Neural progenitor cell (in vitro differentiated cells): ENCODE measurements at regions not wholly inside any gene's neighbourhood (a gene's known extent, or its start where the extent isn't known, plus 50 kb on each side); places are given as distances from the start of the nearest gene placed in this dataset.

Experiments
- DNase-seq: peaks from one replicate; pipeline ENCODE4 v3.0.0-alpha.2; 2016; ENCODE audit warnings: low spot score
- H2AFZ ChIP-seq: fragments of 200-600 bp; sonication (generic); replicated peaks from 2 replicates; pipeline ENCODE4 v1.6.1; 2016; ENCODE audit warnings: antibody characterized with exemption
- H3F3A ChIP-seq: fragments of 200-600 bp; sonication (generic); 2 replicates; pipeline ENCODE4 v1.6.1; 2016; ENCODE audit warnings: antibody characterized with exemption, low read depth
- H3K27ac ChIP-seq: fragments of 200-600 bp; sonication (generic); 2 replicates; pipeline ENCODE4 v1.5.1; 2016; ENCODE audit warnings: mild to moderate bottlenecking
- H3K27me3 ChIP-seq: fragments of 200-600 bp; sonication (generic); 2 replicates; pipeline ENCODE4 v1.6.1; 2016; ENCODE audit warnings: mild to moderate bottlenecking, moderate library complexity
- H3K36me3 ChIP-seq: fragments of 200-600 bp; sonication (generic); 2 replicates; pipeline ENCODE4 v1.5.1; 2016
- H3K4me1 ChIP-seq: fragments of 200-600 bp; sonication (generic); 2 replicates; pipeline ENCODE4 v1.6.1; 2016; ENCODE audit warnings: mixed run types
- H3K4me2 ChIP-seq: fragments of 200-600 bp; sonication (generic); 2 replicates; pipeline ENCODE4 v1.6.1; 2016
- H3K4me3 ChIP-seq: fragments of 200-600 bp; sonication (generic); 2 replicates; pipeline ENCODE4 v1.5.1; 2016
- H3K79me2 ChIP-seq: fragments of 200-600 bp; sonication (generic); 2 replicates; pipeline ENCODE4 v1.6.1; 2016; ENCODE audit warnings: low read depth
- H3K9ac ChIP-seq: fragments of 200-600 bp; sonication (generic); 2 replicates; pipeline ENCODE4 v1.6.1; 2016
- H3K9me3 ChIP-seq: fragments of 200-600 bp; sonication (generic); 2 replicates; pipeline ENCODE4 v1.5.1; 2016; ENCODE audit warnings: low read depth
- H4K20me1 ChIP-seq: fragments of 200-600 bp; sonication (generic); 2 replicates; pipeline ENCODE4 v1.6.1; 2016; ENCODE audit warnings: low read depth
- H3K27ac Mint-ChIP-seq: 3 replicates; pipeline ENCODE4 v1.8.0; 2021; ENCODE audit warnings: mixed read lengths
- H3K27me3 Mint-ChIP-seq: 2 replicates; pipeline ENCODE4 v1.8.0; 2022; ENCODE audit warnings: low read depth, mild to moderate bottlenecking, inconsistent platforms, moderate library complexity, mixed read lengths; ENCODE audit not compliant: insufficient read depth
- H3K36me3 Mint-ChIP-seq: 3 replicates; pipeline ENCODE4 v1.8.0; 2021; ENCODE audit warnings: mixed read lengths
- H3K4me1 Mint-ChIP-seq: 3 replicates; pipeline ENCODE4 v1.8.0; 2021; ENCODE audit warnings: mixed read lengths
- H3K4me3 Mint-ChIP-seq: 3 replicates; pipeline ENCODE4 v1.8.0; 2021; ENCODE audit warnings: mild to moderate bottlenecking, moderate library complexity, mixed read lengths
- H3K9me3 Mint-ChIP-seq: 3 replicates; pipeline ENCODE4 v1.8.0; 2020; ENCODE audit warnings: mixed read lengths
- EZH2 ChIP-seq: fragments of 200-600 bp; sonication (generic); IDR thresholded peaks from 2 replicates; pipeline ENCODE4 v1.6.1; 2017; ENCODE audit warnings: antibody characterized with exemption, mild to moderate bottlenecking, moderate library complexity
- EZH2phosphoT487 ChIP-seq: fragments of 200-600 bp; sonication (generic); IDR thresholded peaks from 2 replicates; pipeline ENCODE4 v1.6.1; 2017; ENCODE audit warnings: antibody characterized with exemption
- TF ChIP-seq, protein P1 (sequence below): fragments of 200-600 bp; sonication (generic); IDR thresholded peaks from 2 replicates; pipeline ENCODE4 v1.5.1; 2017; ENCODE audit warnings: antibody characterized with exemption, mild to moderate bottlenecking

DNA sequence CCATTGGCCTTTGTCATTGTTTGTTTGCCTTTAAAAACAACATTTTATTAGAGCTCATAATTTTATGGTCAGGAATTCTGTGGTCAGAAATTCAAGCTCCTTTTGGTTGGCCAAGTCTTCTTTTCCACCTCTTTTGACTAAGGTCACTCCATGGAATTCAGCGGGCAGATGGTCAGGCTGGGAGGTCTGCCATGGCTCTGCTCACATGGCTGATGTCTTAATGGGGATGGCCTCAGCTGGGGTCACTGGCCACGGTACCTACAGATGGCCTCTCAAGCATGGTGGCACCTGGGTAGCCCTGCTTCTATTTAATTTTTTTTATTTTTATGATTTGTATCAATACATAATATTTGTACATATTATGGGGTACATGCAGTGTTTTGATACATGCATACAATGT is 360.8 kb upstream of the MCTP2 start:
- no peak overlapping the region for H3K27ac Mint-ChIP-seq
- no peaks in the 10 kb centered on the region for H3K36me3 Mint-ChIP-seq
- H3K4me1 ChIP-seq: no peaks in the 10 kb centered on the region
- H3K79me2 ChIP-seq: no peaks in the 10 kb centered on the region
- H3K4me3 Mint-ChIP-seq: no peak overlapping the region
- H3K4me2 ChIP-seq: no peak overlapping the region
- no peaks in the 10 kb centered on the region for H3K9me3 Mint-ChIP-seq
- H3K27ac ChIP-seq: no peak overlapping the region
- no peak overlapping the region for H3K4me3 ChIP-seq
- no peaks in the 10 kb centered on the region for H3K27me3 Mint-ChIP-seq
- H3K36me3 ChIP-seq: no peaks in the 10 kb centered on the region
- H4K20me1 ChIP-seq: no peaks in the 10 kb centered on the region
- TF ChIP-seq EZH2phosphoT487: no peak
- no peak for TF ChIP-seq EZH2
- TF ChIP-seq, protein P1, sequence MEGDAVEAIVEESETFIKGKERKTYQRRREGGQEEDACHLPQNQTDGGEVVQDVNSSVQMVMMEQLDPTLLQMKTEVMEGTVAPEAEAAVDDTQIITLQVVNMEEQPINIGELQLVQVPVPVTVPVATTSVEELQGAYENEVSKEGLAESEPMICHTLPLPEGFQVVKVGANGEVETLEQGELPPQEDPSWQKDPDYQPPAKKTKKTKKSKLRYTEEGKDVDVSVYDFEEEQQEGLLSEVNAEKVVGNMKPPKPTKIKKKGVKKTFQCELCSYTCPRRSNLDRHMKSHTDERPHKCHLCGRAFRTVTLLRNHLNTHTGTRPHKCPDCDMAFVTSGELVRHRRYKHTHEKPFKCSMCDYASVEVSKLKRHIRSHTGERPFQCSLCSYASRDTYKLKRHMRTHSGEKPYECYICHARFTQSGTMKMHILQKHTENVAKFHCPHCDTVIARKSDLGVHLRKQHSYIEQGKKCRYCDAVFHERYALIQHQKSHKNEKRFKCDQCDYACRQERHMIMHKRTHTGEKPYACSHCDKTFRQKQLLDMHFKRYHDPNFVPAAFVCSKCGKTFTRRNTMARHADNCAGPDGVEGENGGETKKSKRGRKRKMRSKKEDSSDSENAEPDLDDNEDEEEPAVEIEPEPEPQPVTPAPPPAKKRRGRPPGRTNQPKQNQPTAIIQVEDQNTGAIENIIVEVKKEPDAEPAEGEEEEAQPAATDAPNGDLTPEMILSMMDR: no peak
- H3F3A ChIP-seq: no peaks in the 10 kb centered on the region
- no peak overlapping the region for H3K9ac ChIP-seq
- H3K9me3 ChIP-seq: no peaks in the 10 kb centered on the region
- no peaks in the 10 kb centered on the region for H3K27me3 ChIP-seq
- DNase-seq: no peak
- no peaks in the 10 kb centered on the region for H3K4me1 Mint-ChIP-seq
- no peak overlapping the region for H2AFZ ChIP-seq

DNA sequence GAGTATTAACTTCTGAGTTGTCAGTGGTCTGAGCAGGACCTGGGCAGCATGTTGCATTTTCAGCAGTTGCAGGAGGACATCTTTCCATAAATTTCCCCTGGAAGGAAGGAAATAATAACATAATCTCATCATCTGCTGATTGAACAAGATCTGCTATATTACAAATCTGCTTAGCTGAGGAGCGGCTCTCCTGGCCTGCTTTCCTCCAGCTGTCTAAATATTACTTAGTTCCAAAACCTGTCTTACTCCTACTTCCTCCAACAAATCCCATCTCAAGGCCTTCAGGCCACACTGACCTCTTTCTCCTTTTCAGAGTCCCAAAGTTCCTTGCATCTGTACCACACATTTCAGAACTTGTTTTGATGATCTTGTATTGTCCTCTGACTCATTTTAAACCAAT is 364.4 kb upstream of the MCTP2 start:
- Histone ChIP-seq H3K9ac (no peak overlapping the region), H3K27me3 (no peaks in the 10 kb centered on the region), H3K4me3 (no peak overlapping the region), H4K20me1 (no peaks in the 10 kb centered on the region), H3K4me1 (no peaks in the 10 kb centered on the region), H3K27ac (no peak overlapping the region), H3K9me3 (no peaks in the 10 kb centered on the region), H2AFZ (no peak overlapping the region), H3K79me2 (no peaks in the 10 kb centered on the region), H3F3A (no peaks in the 10 kb centered on the region), H3K4me2 (no peak overlapping the region), H3K36me3 (no peaks in the 10 kb centered on the region)
- no peaks in the 10 kb centered on the region for H3K36me3 Mint-ChIP-seq
- no peaks in the 10 kb centered on the region for H3K4me1 Mint-ChIP-seq
- H3K27me3 Mint-ChIP-seq: no peaks in the 10 kb centered on the region
- no peak overlapping the region for H3K27ac Mint-ChIP-seq
- no peak for DNase-seq
- TF ChIP-seq, protein P1: no peak
- TF ChIP-seq EZH2 (no peak), EZH2phosphoT487 (no peak)
- no peak overlapping the region for H3K4me3 Mint-ChIP-seq
- H3K9me3 Mint-ChIP-seq: no peaks in the 10 kb centered on the region

DNA sequence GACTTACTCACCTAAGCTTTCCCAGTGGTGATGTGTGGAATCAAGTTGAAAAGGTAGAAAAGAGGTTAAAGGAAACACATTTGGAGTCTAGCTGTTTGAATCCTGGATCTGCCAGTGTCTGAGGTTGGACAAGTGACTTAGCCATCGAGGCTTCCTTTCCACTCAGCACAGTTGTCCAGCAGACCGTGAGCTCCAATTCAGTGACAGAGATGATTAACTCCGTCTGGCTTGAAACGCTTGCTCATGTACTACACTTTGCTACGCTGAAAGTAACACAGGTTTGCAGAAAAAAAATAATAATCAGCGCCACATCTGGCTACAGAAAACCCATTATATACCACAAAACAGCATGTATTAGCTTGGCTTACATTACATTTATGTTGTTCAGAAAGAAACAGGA is 364.9 kb upstream of the MCTP2 start:
- no peak overlapping the region for H3K4me3 Mint-ChIP-seq

DNA sequence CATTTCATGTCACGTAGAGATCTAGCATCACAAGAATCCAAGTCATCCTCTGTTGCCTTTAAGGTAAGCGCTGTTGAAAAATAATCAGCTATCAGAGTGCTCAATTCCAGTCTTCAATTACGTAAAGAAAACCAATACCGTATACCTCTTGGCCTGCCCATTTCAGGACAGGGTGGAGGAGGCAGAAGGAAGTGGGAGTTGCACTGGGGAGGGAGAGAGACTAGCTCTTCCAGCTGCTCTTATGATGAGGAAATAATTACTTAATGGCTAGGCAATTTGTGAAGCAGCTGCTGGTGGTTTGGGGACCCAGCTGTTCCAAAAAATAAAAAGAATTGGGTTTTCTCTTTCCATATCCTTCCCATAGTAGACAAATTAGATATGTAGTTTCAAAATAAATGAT is 365.8 kb upstream of the MCTP2 start:
- H3K9me3 ChIP-seq: no peaks in the 10 kb centered on the region
- H3K36me3 ChIP-seq: no peaks in the 10 kb centered on the region
- TF ChIP-seq, protein P1: no peak
- TF ChIP-seq EZH2: no peak
- TF ChIP-seq EZH2phosphoT487: no peak
- no peaks in the 10 kb centered on the region for H3K9me3 Mint-ChIP-seq
- H3K27ac Mint-ChIP-seq: no peak overlapping the region
- no peaks in the 10 kb centered on the region for H3K27me3 ChIP-seq
- no peak overlapping the region for H3K4me3 Mint-ChIP-seq
- no peaks in the 10 kb centered on the region for H3K36me3 Mint-ChIP-seq
- no peaks in the 10 kb centered on the region for H3F3A ChIP-seq
- no peak overlapping the region for H2AFZ ChIP-seq
- H3K9ac ChIP-seq: no peak overlapping the region
- DNase-seq: no peak
- H3K4me1 Mint-ChIP-seq: no peaks in the 10 kb centered on the region
- H3K79me2 ChIP-seq: no peaks in the 10 kb centered on the region
- no peaks in the 10 kb centered on the region for H3K27me3 Mint-ChIP-seq
- H3K4me2 ChIP-seq: no peak overlapping the region
- no peak overlapping the region for H3K27ac ChIP-seq
- no peak overlapping the region for H3K4me3 ChIP-seq
- no peaks in the 10 kb centered on the region for H3K4me1 ChIP-seq
- H4K20me1 ChIP-seq: no peaks in the 10 kb centered on the region

More for the DNA sequence above, 364.9 kb upstream of the MCTP2 start:
- Histone ChIP-seq H2AFZ (no peak overlapping the region), H3K9me3 (no peaks in the 10 kb centered on the region), H3K9ac (no peak overlapping the region), H4K20me1 (no peaks in the 10 kb centered on the region), H3K4me2 (no peak overlapping the region), H3K27ac (no peak overlapping the region), H3K36me3 (no peaks in the 10 kb centered on the region), H3K27me3 (no peaks in the 10 kb centered on the region), H3K4me1 (no peaks in the 10 kb centered on the region), H3K79me2 (no peaks in the 10 kb centered on the region), H3K4me3 (no peak overlapping the region), H3F3A (no peaks in the 10 kb centered on the region)
- Mint-ChIP-seq H3K4me1 (no peaks in the 10 kb centered on the region), H3K27me3 (no peaks in the 10 kb centered on the region), H3K9me3 (no peaks in the 10 kb centered on the region), H3K36me3 (no peaks in the 10 kb centered on the region), H3K27ac (no peak overlapping the region)
- no peak for TF ChIP-seq EZH2
- TF ChIP-seq EZH2phosphoT487: no peak
- no peak for DNase-seq
